Osteocyte (in vitro differentiated cells): ENCODE measurements at regions not wholly inside any gene's neighbourhood (a gene's known extent, or its start where the extent isn't known, plus 50 kb on each side); places are given as distances from the start of the nearest gene placed in this dataset.

ENCODE experiments used
- DNase-seq: peaks from one replicate; pipeline ENCODE4 v3.0.0; 2021; ENCODE audit warnings: mixed read lengths; ENCODE audit not compliant: unreplicated experiment; ENCODE audit errors: extremely low spot score
- H3K27ac Mint-ChIP-seq: one replicate; pipeline ENCODE4 v1.8.0; 2021; ENCODE audit warnings: mild to moderate bottlenecking, mixed read lengths; ENCODE audit not compliant: unreplicated experiment
- H3K27me3 Mint-ChIP-seq: one replicate; pipeline ENCODE4 v1.8.0; 2021; ENCODE audit warnings: mixed read lengths; ENCODE audit not compliant: unreplicated experiment
- H3K36me3 Mint-ChIP-seq: one replicate; pipeline ENCODE4 v1.8.0; 2021; ENCODE audit warnings: mixed read lengths; ENCODE audit not compliant: unreplicated experiment
- H3K4me1 Mint-ChIP-seq: one replicate; pipeline ENCODE4 v1.8.0; 2021; ENCODE audit warnings: mixed read lengths; ENCODE audit not compliant: unreplicated experiment
- H3K4me3 Mint-ChIP-seq: one replicate; pipeline ENCODE4 v1.8.0; 2021; ENCODE audit warnings: mild to moderate bottlenecking, moderate library complexity, mixed read lengths; ENCODE audit not compliant: unreplicated experiment
- H3K9me3 Mint-ChIP-seq: one replicate; pipeline ENCODE4 v1.8.0; 2021; ENCODE audit warnings: mixed read lengths; ENCODE audit not compliant: unreplicated experiment
- TF ChIP-seq, protein P1 (sequence below): fragments of 200-600 bp; sonication (generic); IDR thresholded peaks from 2 replicates; pipeline ENCODE4 v1.5.0; 2021; ENCODE audit warnings: antibody characterized with exemption, mild to moderate bottlenecking, moderate library complexity

DNA sequence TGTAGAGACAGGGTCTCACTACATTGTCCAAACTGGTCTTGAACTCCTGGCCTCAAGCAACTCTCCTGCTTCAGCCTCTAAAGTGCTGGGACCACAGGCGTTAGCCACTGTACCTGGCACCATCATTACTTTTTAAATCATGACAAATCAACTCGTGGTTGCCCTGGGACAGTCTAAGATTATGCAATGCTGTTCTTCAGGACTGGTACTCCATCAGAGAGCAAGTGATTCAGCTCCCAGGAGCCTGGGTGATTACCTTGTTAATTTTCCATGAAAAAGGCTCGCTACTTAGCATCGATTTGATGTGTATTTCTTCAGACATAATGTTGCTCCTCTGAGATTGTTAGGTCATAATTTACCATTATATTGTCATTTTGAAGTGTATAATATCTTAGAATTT is 158.9 kb upstream of the STEAP4 start:
- Mint-ChIP-seq H3K27me3 (no peaks in the 10 kb centered on the region), H3K4me1 (no peaks in the 10 kb centered on the region), H3K9me3 (no peaks in the 10 kb centered on the region), H3K36me3 (no peaks in the 10 kb centered on the region), H3K4me3 (no peak overlapping the region), H3K27ac (no peak overlapping the region)
- DNase-seq = no peak
- TF ChIP-seq, protein P1, sequence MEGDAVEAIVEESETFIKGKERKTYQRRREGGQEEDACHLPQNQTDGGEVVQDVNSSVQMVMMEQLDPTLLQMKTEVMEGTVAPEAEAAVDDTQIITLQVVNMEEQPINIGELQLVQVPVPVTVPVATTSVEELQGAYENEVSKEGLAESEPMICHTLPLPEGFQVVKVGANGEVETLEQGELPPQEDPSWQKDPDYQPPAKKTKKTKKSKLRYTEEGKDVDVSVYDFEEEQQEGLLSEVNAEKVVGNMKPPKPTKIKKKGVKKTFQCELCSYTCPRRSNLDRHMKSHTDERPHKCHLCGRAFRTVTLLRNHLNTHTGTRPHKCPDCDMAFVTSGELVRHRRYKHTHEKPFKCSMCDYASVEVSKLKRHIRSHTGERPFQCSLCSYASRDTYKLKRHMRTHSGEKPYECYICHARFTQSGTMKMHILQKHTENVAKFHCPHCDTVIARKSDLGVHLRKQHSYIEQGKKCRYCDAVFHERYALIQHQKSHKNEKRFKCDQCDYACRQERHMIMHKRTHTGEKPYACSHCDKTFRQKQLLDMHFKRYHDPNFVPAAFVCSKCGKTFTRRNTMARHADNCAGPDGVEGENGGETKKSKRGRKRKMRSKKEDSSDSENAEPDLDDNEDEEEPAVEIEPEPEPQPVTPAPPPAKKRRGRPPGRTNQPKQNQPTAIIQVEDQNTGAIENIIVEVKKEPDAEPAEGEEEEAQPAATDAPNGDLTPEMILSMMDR = no peak

DNA sequence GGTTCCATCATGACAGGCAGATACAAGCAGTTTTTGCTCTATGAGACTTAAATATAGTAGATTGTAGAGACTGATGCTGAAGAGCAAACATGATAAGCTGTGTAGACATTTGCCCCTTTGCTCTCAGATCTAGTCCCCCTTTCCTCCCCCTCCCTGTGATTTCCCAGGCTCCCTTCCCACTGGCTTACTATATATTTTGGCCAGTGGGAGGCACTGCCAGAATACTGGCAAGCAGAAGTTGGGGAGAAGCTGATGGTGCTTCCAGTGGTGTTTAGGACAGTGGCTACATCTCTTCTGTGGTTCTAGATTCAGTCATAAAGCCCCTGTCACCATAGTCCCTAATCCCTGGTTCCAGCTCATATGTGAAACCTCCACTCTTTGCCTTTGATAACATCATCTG is 156.1 kb upstream of the STEAP4 start:
- Mint-ChIP-seq H3K36me3 (no peaks in the 10 kb centered on the region), H3K27me3 (no peaks in the 10 kb centered on the region), H3K4me1 (no peaks in the 10 kb centered on the region), H3K27ac (no peak overlapping the region), H3K9me3 (no peaks in the 10 kb centered on the region), H3K4me3 (no peak overlapping the region)
- TF ChIP-seq, protein P1 = no peak
- DNase-seq = no peak

DNA sequence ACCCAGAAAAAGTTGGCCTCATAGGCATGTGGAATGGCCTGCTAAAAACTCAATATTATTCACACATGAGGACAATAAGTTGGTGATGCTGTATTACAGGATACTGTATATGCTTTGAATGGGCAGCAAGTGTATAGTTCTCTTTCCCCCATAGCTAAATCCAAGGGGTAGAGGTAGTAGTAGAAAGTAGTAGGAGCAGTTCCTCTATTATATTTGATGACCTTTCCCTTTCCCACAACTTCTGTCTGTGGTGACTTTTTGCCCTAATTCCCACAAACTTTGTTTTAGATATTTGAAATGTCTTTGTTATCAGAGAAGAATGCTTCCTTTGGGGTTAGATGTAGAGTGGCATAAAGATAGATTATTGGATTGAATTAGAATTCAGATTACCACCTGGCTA is 154.0 kb upstream of the STEAP4 start:
- no peak for DNase-seq
- Mint-ChIP-seq H3K36me3 (no peaks in the 10 kb centered on the region), H3K27me3 (no peaks in the 10 kb centered on the region), H3K9me3 (no peaks in the 10 kb centered on the region), H3K4me3 (no peak overlapping the region), H3K4me1 (no peaks in the 10 kb centered on the region), H3K27ac (no peak overlapping the region)
- TF ChIP-seq, protein P1 = no peak

DNA sequence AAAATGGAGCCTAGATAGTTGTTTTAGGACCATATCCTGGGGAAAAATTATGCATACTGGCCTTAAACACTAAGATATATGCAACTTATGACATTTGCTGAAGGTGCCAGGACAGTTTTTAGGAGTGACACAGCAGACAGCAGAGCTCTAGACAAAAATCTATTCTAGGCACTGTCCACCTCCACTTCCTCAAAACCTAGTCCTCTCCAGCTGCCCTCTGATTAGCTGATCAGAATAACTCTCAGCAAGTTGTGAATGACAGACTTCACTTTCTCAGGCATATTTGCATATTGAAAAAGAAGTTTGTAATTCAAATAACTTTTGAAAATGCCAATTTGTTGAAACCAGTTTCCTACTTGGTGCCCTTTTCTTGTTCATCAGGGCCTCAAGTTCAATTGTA is 152.3 kb upstream of the STEAP4 start:
- no peak for DNase-seq
- TF ChIP-seq, protein P1 = no peak
- H3K36me3 Mint-ChIP-seq = no peaks in the 10 kb centered on the region
- H3K4me1 Mint-ChIP-seq = no peaks in the 10 kb centered on the region
- no peaks in the 10 kb centered on the region for H3K27me3 Mint-ChIP-seq
- H3K4me3 Mint-ChIP-seq = no peak overlapping the region
- no peaks in the 10 kb centered on the region for H3K9me3 Mint-ChIP-seq
- H3K27ac Mint-ChIP-seq = no peak overlapping the region

DNA sequence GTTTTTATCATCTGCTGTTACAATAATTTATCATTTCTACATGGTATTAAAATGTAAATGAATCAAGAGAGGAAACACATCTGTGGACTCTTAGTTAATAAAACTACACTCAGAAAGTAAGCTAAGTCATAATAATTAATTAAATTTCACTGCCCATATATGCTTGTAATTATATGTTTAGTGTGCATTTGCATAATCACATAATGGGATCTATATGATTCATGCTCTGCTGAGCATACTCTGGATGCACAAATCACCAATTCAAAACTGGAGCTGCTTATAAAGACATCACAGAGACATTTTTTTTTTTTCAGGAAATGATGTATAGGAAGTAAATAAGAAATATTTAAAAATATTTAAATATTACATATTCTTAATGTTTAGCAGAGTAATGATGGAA is 151.6 kb upstream of the STEAP4 start:
- DNase-seq = no peak
- H3K27me3 Mint-ChIP-seq = no peaks in the 10 kb centered on the region
- no peak overlapping the region for H3K4me3 Mint-ChIP-seq
- no peaks in the 10 kb centered on the region for H3K36me3 Mint-ChIP-seq
- no peak overlapping the region for H3K27ac Mint-ChIP-seq
- H3K4me1 Mint-ChIP-seq = no peaks in the 10 kb centered on the region
- TF ChIP-seq, protein P1 = no peak
- no peaks in the 10 kb centered on the region for H3K9me3 Mint-ChIP-seq
